Fibroblast of skin of left quadriceps (primary cell): ENCODE measurements at regions not wholly inside any gene's neighbourhood (a gene's known extent, or its start where the extent isn't known, plus 50 kb on each side); places are given as distances from the start of the nearest gene placed in this dataset.

ENCODE experiments used
- DNase-seq, 2 experiments: peaks; one replicate each; pipeline ENCODE4 v3.0.0-alpha.2; 2013; ENCODE audit warnings: low read depth in 2 of 2

GRCh38 chr9:109883623-109884022 lies 103.6 kb downstream of the PALM2AKAP2 start:
- DNase-seq = no peak

- no peak for DNase-seq
Observed at GRCh38 chr9:109886041-109886440, 106.0 kb downstream of the PALM2AKAP2 start.

- no peak for DNase-seq
Observed at GRCh38 chr9:109886617-109887016, 106.6 kb downstream of the PALM2AKAP2 start.

GRCh38 chr9:109887079-109887478 lies 107.1 kb downstream of the PALM2AKAP2 start:
- peak; percentile 77 to 79 for DNase-seq

GRCh38 chr9:109888695-109889094 lies 108.7 kb downstream of the PALM2AKAP2 start:
- no peak for DNase-seq

GRCh38 chr9:109889456-109889855 lies 109.5 kb downstream of the PALM2AKAP2 start:
- no peak for DNase-seq

- DNase-seq = no peak
Observed at GRCh38 chr9:109893241-109893640, 113.2 kb downstream of the PALM2AKAP2 start.

- no peak for DNase-seq
Observed at GRCh38 chr9:109894473-109894872, 114.5 kb downstream of the PALM2AKAP2 start.

GRCh38 chr9:109894921-109895758 lies 115.1 kb downstream of the PALM2AKAP2 start:
- no peak for DNase-seq

GRCh38 chr9:109901201-109901600 lies 121.2 kb downstream of the PALM2AKAP2 start:
- no peak for DNase-seq

- DNase-seq = no peak
Observed at GRCh38 chr9:109903515-109904138, 123.6 kb downstream of the PALM2AKAP2 start.

- no peak for DNase-seq
Observed at GRCh38 chr9:109904666-109905065, 124.7 kb downstream of the PALM2AKAP2 start.

- DNase-seq = no peak
Observed at GRCh38 chr9:109905472-109905871, 125.5 kb downstream of the PALM2AKAP2 start.

- DNase-seq = no peak
Observed at GRCh38 chr9:109906766-109907382, 126.9 kb downstream of the PALM2AKAP2 start.

GRCh38 chr9:109907400-109907799 lies 127.4 kb downstream of the PALM2AKAP2 start:
- no peak for DNase-seq

GRCh38 chr9:109907810-109908458 lies 127.9 kb downstream of the PALM2AKAP2 start:
- no peak for DNase-seq

- peak in 1 of 2 experiments; percentile 67 for DNase-seq
Observed at GRCh38 chr9:109908459-109909390, 128.7 kb downstream of the PALM2AKAP2 start.

- peak; percentile 73 to 77 for DNase-seq
Observed at GRCh38 chr9:109910671-109911518, 130.9 kb downstream of the PALM2AKAP2 start.

- no peak for DNase-seq
Observed at GRCh38 chr9:109912082-109912582, 132.1 kb downstream of the PALM2AKAP2 start.
